Lower leg skin (tissue), 3 donors: ENCODE measurements at regions not wholly inside any gene's neighbourhood (a gene's known extent, or its start where the extent isn't known, plus 50 kb on each side); places are given as distances from the start of the nearest gene placed in this dataset.

ENCODE experiments used
- POLR2A ChIP-seq, 2 donors: fragments of 450-650 bp; IDR thresholded peaks; one replicate each; pipeline ENCODE4 v1.6.1; 2016 to 2017; ENCODE audit warnings: antibody characterized with exemption in 2 of 2, mild to moderate bottlenecking in 1 of 2, moderate library complexity in 1 of 2
- TF ChIP-seq, protein P1 (sequence below), 3 donors: fragments of 450-650 bp; IDR thresholded peaks; one replicate each; pipeline ENCODE4 v1.5.1; 2016; ENCODE audit warnings: antibody characterized with exemption in 3 of 3, mild to moderate bottlenecking in 3 of 3, moderate library complexity in 2 of 3

DNA sequence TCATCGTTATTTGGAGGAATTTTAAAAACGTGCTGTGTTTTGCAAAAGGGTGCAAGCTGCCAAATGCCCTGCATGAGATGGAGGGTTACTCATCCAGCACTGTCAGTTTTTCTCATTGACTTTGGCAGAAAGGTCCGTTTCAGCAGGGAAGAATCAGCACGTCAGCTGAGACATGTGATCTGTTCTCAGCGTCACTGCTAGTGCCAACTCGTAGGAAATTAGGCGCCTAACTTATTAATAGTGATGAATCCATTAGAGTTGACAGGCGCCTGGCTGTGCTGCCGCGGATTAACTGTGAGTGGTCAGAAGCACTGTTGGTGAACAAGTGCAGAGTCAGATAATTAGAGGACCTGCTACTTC is 175.5 kb upstream of the FOXQ1 start:
- TF ChIP-seq, protein P1, sequence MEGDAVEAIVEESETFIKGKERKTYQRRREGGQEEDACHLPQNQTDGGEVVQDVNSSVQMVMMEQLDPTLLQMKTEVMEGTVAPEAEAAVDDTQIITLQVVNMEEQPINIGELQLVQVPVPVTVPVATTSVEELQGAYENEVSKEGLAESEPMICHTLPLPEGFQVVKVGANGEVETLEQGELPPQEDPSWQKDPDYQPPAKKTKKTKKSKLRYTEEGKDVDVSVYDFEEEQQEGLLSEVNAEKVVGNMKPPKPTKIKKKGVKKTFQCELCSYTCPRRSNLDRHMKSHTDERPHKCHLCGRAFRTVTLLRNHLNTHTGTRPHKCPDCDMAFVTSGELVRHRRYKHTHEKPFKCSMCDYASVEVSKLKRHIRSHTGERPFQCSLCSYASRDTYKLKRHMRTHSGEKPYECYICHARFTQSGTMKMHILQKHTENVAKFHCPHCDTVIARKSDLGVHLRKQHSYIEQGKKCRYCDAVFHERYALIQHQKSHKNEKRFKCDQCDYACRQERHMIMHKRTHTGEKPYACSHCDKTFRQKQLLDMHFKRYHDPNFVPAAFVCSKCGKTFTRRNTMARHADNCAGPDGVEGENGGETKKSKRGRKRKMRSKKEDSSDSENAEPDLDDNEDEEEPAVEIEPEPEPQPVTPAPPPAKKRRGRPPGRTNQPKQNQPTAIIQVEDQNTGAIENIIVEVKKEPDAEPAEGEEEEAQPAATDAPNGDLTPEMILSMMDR (IDR thresholded peaks at IDR 0.05), result no peak
- TF ChIP-seq POLR2A (IDR thresholded peaks at IDR 0.05), result no peak
